Smooth muscle cell of the brain vasculature (primary cell): ENCODE measurements at regions not wholly inside any gene's neighbourhood (a gene's known extent, or its start where the extent isn't known, plus 50 kb on each side); places are given as distances from the start of the nearest gene placed in this dataset.
A peak's percentile ranks its signal among the peaks of the same experiment; 100 is the strongest.

Source experiments
- DNase-seq: peaks from one replicate; pipeline ENCODE4 v3.0.0-alpha.2; 2012; ENCODE audit warnings: low read depth, low spot score

- no peak for DNase-seq
Observed at GRCh38 chr2:236689981-236690380, 120.4 kb downstream of the ACKR3 start.

- DNase-seq, result no peak
Observed at GRCh38 chr2:236690726-236691125, 121.1 kb downstream of the ACKR3 start.

GRCh38 chr2:236691799-236692167, 122.2 kb downstream of the ACKR3 start:
- no peak for DNase-seq

GRCh38 chr2:236692937-236693336, 123.3 kb downstream of the ACKR3 start:
- DNase-seq, result no peak

- DNase-seq, result no peak
Observed at GRCh38 chr2:236693531-236693930, 123.9 kb downstream of the ACKR3 start.

GRCh38 chr2:236694146-236694888, 124.7 kb downstream of the ACKR3 start:
- peak; percentile 21 for DNase-seq

GRCh38 chr2:236696834-236697233, 127.2 kb downstream of the ACKR3 start:
- DNase-seq, result no peak

- DNase-seq, result no peak
Observed at GRCh38 chr2:236698016-236698627, 128.5 kb downstream of the ACKR3 start.

GRCh38 chr2:236700703-236701102, 131.1 kb downstream of the ACKR3 start:
- DNase-seq, result no peak

- no peak for DNase-seq
Observed at GRCh38 chr2:236702657-236703372, 133.2 kb downstream of the ACKR3 start.

GRCh38 chr2:236703373-236703709, 133.7 kb downstream of the ACKR3 start:
- DNase-seq, result no peak

GRCh38 chr2:236703906-236704305, 134.3 kb downstream of the ACKR3 start:
- no peak for DNase-seq

GRCh38 chr2:236704887-236705286, 135.3 kb downstream of the ACKR3 start:
- DNase-seq, result no peak

- DNase-seq, result no peak
Observed at GRCh38 chr2:236705295-236706105, 135.9 kb downstream of the ACKR3 start.

GRCh38 chr2:236706288-236706687, 136.7 kb downstream of the ACKR3 start:
- DNase-seq, result no peak

GRCh38 chr2:236706803-236707202, 137.2 kb downstream of the ACKR3 start:
- no peak for DNase-seq

- DNase-seq, result no peak
Observed at GRCh38 chr2:236711440-236711839, 141.8 kb downstream of the ACKR3 start.

GRCh38 chr2:236712304-236712703, 142.7 kb downstream of the ACKR3 start:
- peak; percentile 29 for DNase-seq

- no peak for DNase-seq
Observed at GRCh38 chr2:236712961-236713673, 143.5 kb downstream of the ACKR3 start.

GRCh38 chr2:236714080-236714479, 144.5 kb downstream of the ACKR3 start:
- DNase-seq, result no peak

- DNase-seq, result no peak
Observed at GRCh38 chr2:236715077-236715476, 145.5 kb downstream of the ACKR3 start.
